Epithelial cell of proximal tubule (primary cell): ENCODE measurements at regions not wholly inside any gene's neighbourhood (a gene's known extent, or its start where the extent isn't known, plus 50 kb on each side); places are given as distances from the start of the nearest gene placed in this dataset.

ENCODE experiments used
- DNase-seq: peaks from one replicate; pipeline ENCODE4 v3.0.0-alpha.2; 2011; ENCODE audit warnings: low read depth
- H3K4me3 ChIP-seq: 2 replicates; pipeline ENCODE4 v1.5.1; 2011; ENCODE audit warnings: low read depth, mild to moderate bottlenecking, low read length
- CTCF ChIP-seq: conservative IDR thresholded peaks from 2 replicates; pipeline ENCODE4 v1.5.1; 2012; ENCODE audit warnings: low read depth, mild to moderate bottlenecking, low read length

- no peak overlapping the region for H3K4me3 ChIP-seq
- DNase-seq: no peak
- TF ChIP-seq CTCF: no peak
Measured at GRCh38 chr1:95728841-95729240, 494.8 kb downstream of the RWDD3 start.

- TF ChIP-seq CTCF: no peak
Measured at GRCh38 chr1:95730986-95731385, 497.0 kb downstream of the RWDD3 start.

GRCh38 chr1:95731466-95731865 is 497.5 kb downstream of the RWDD3 start:
- TF ChIP-seq CTCF: no peak
- DNase-seq: no peak
- no peak overlapping the region for H3K4me3 ChIP-seq

More at GRCh38 chr1:95730986-95731385, 497.0 kb downstream of the RWDD3 start:
- no peak for DNase-seq
- no peak overlapping the region for H3K4me3 ChIP-seq

- DNase-seq: no peak
- no peak overlapping the region for H3K4me3 ChIP-seq
- TF ChIP-seq CTCF: no peak
Measured at GRCh38 chr1:95733031-95733430, 499.0 kb downstream of the RWDD3 start.

GRCh38 chr1:95733671-95734070 is 499.7 kb downstream of the RWDD3 start:
- H3K4me3 ChIP-seq: no peak overlapping the region
- no peak for DNase-seq
- no peak for TF ChIP-seq CTCF

- H3K4me3 ChIP-seq: no peak overlapping the region
- TF ChIP-seq CTCF: no peak
- DNase-seq: no peak
Measured at GRCh38 chr1:95734560-95734959, 500.6 kb downstream of the RWDD3 start.

- DNase-seq: no peak
- TF ChIP-seq CTCF: no peak
- H3K4me3 ChIP-seq: no peak overlapping the region
Measured at GRCh38 chr1:95742591-95743089, 508.6 kb downstream of the RWDD3 start.
